HepG2 (cell line): ENCODE measurements at regions not wholly inside any gene's neighbourhood (a gene's known extent, or its start where the extent isn't known, plus 50 kb on each side); places are given as distances from the start of the nearest gene placed in this dataset.

Source experiments
- ATAC-seq: fragments of 200-7000 bp; cut with Tn5 transposase; 3 replicates; pipeline ENCODE4 v1.9.1; 2020; ENCODE audit warnings: mild to moderate bottlenecking, moderate library complexity
- BruUV-seq: library from RNA; stranded (reverse); fragments of 400-500 nt; replicated peaks from 2 replicates; lab custom pipeline; 2021; lab: Mats Ljungman, UMichigan
- CTCF ChIA-PET: fragments of 300-600 bp; formaldehyde crosslinking; extraction: SDS; loops from one replicate; lab custom pipeline; 2021; ENCODE audit warnings: low total read pairs, inconsistent platforms, low intra/inter-chr PET ratio; lab: Yijun Ruan, JAX
- POLR2A ChIA-PET: fragments of 350-600 bp; sonication (Branson Sonifier 250); formaldehyde crosslinking; loops from one replicate; lab custom pipeline; 2020; ENCODE audit warnings: antibody characterized with exemption, inconsistent platforms; lab: Yijun Ruan, JAX
- DNase-seq: peaks from one replicate; pipeline ENCODE4 v3.0.0-alpha.2; 2015; ENCODE audit warnings: low spot score
- FAIRE-seq: peaks from 3 replicates; lab custom pipeline; 2011; peaks lifted over from hg19 to GRCh38; lab: Jason Lieb, UNC
- H2AFZ ChIP-seq: one replicate; pipeline ENCODE4 v1.6.1; 2011; ENCODE audit warnings: low read length, inconsistent platforms
- H3K27ac ChIP-seq: fragments of 300-600 bp; 3 replicates; pipeline ENCODE4 v1.8.0; 2011; ENCODE audit warnings: mixed run types, mild to moderate bottlenecking, mixed read lengths, low read length, inconsistent platforms; ENCODE audit not compliant: insufficient read depth; ENCODE audit errors: extremely low read length
- H3K27me3 ChIP-seq, 2 experiments: fragments of 200-600 bp in 1 of 2; 2 replicates in 1 of 2; 3 replicates in 1 of 2; pipeline versions ENCODE4 v1.6.0 to v1.8.0; 2011; ENCODE audit warnings: low read length in 2 of 2, mild to moderate bottlenecking in 2 of 2, moderate library complexity in 2 of 2, inconsistent platforms in 1 of 2; ENCODE audit not compliant: insufficient read depth in 2 of 2, control insufficient read depth in 1 of 2
- H3K36me3 ChIP-seq, 2 experiments: fragments of 200-600 bp in 1 of 2; replicated peaks in 1 of 2; 2 replicates in 1 of 2; 3 replicates in 1 of 2; pipeline versions ENCODE4 v1.5.1 to v1.8.0; 2011; ENCODE audit warnings: low read length in 2 of 2, inconsistent platforms in 1 of 2; ENCODE audit not compliant: insufficient read depth in 2 of 2, control insufficient read depth in 1 of 2
- H3K4me1 ChIP-seq: 2 replicates; pipeline ENCODE4 v1.5.1; 2012; ENCODE audit warnings: low read length, inconsistent platforms; ENCODE audit not compliant: insufficient read depth
- H3K4me2 ChIP-seq: 2 replicates; pipeline ENCODE4 v1.6.0; 2011; ENCODE audit warnings: low read depth, low read length, inconsistent platforms
- H3K4me3 ChIP-seq, 3 experiments: fragments of 200-600 bp in 1 of 3; sonication (generic), shearing (Covaris generic) in 1 of 3; replicated peaks in 1 of 3; 2 replicates each; pipeline ENCODE4 v1.5.1; 2011 to 2016; ENCODE audit warnings: low read length in 3 of 3, inconsistent platforms in 2 of 3, low read depth in 2 of 3, mild to moderate bottlenecking in 2 of 3, control low read depth in 1 of 3, mixed read lengths in 1 of 3; ENCODE audit not compliant: insufficient read depth in 1 of 3
- H3K79me2 ChIP-seq: one replicate; pipeline ENCODE4 v1.6.1; 2011; ENCODE audit warnings: low read length, inconsistent platforms; ENCODE audit not compliant: insufficient read depth
- H3K9ac ChIP-seq: 2 replicates; pipeline ENCODE4 v1.6.0; 2011; ENCODE audit warnings: mild to moderate bottlenecking, low read depth, low read length, inconsistent platforms; ENCODE audit not compliant: insufficient read depth
- H3K9me3 ChIP-seq: 2 replicates; pipeline ENCODE4 v1.5.1; 2012; ENCODE audit warnings: mild to moderate bottlenecking, low read length
- H4K20me1 ChIP-seq: 2 replicates; pipeline ENCODE4 v1.6.0; 2011; ENCODE audit warnings: inconsistent platforms, mild to moderate bottlenecking, low read length, moderate library complexity; ENCODE audit not compliant: insufficient read depth
- DNMT1 ChIP-seq: sonication (generic); formaldehyde crosslinking; IDR thresholded peaks from 2 replicates; pipeline ENCODE4 v1.5.1; 2020; ENCODE audit warnings: mild to moderate bottlenecking, missing genetic modification reagents
- EZH2 ChIP-seq: conservative IDR thresholded peaks from 2 replicates; pipeline ENCODE4 v1.6.1; 2012; ENCODE audit warnings: mild to moderate bottlenecking, low read depth, low read length, moderate library complexity
- HNRNPUL1 ChIP-seq: fragments of 200-400 bp; formaldehyde crosslinking; IDR thresholded peaks from 2 replicates; pipeline ENCODE4 v1.6.1; 2017; ENCODE audit warnings: low read depth, mild to moderate bottlenecking, low read length, moderate library complexity
- MTA3 ChIP-seq: sonication (generic); formaldehyde crosslinking; IDR thresholded peaks from 2 replicates; pipeline ENCODE4 v1.4.0; 2020; ENCODE audit warnings: missing genetic modification reagents
- POLR2G ChIP-seq: fragments of 200-400 bp; formaldehyde crosslinking; IDR thresholded peaks from 2 replicates; pipeline ENCODE4 v1.6.1; 2018; ENCODE audit warnings: mild to moderate bottlenecking, low read depth, low read length, moderate library complexity
- PRDM10 ChIP-seq: sonication (generic); formaldehyde crosslinking; IDR thresholded peaks from 2 replicates; pipeline ENCODE4 v1.4.0; 2020; ENCODE audit warnings: low read depth, missing genetic modification reagents
- SPEN ChIP-seq: sonication (generic); formaldehyde crosslinking; IDR thresholded peaks from 2 replicates; pipeline ENCODE4 v1.5.1; 2020; ENCODE audit warnings: low read depth, mild to moderate bottlenecking, missing genetic modification reagents
- TAF15 ChIP-seq: fragments of 200-400 bp; formaldehyde crosslinking; IDR thresholded peaks from one replicate; pipeline ENCODE4 v1.6.1; 2018; ENCODE audit warnings: mild to moderate bottlenecking, low read depth, low read length; ENCODE audit not compliant: poor library complexity, severe bottlenecking
- UBTF ChIP-seq: sonication (generic); formaldehyde crosslinking; IDR thresholded peaks from 2 replicates; pipeline ENCODE4 v1.4.0; 2020; ENCODE audit warnings: mild to moderate bottlenecking, missing genetic modification reagents
- ZBTB49 ChIP-seq: sonication (generic); formaldehyde crosslinking; IDR thresholded peaks from 2 replicates; pipeline ENCODE4 v1.4.0; 2020; ENCODE audit warnings: missing genetic modification reagents, borderline replicate concordance
- ZNF251 ChIP-seq: sonication (generic); formaldehyde crosslinking; IDR thresholded peaks from 2 replicates; pipeline ENCODE4 v1.9.0; 2021; ENCODE audit warnings: mild to moderate bottlenecking, missing genetic modification reagents
- ZNF3 ChIP-seq: IDR thresholded peaks from 2 replicates; pipeline ENCODE4 v1.7.0; 2017; ENCODE audit warnings: inconsistent platforms
- ZNF510 ChIP-seq: sonication (generic); formaldehyde crosslinking; IDR thresholded peaks from 2 replicates; pipeline ENCODE4 v1.4.0; 2020; ENCODE audit warnings: low read depth, mild to moderate bottlenecking, missing genetic modification reagents
- ZNF530 ChIP-seq: sonication (generic); formaldehyde crosslinking; IDR thresholded peaks from 2 replicates; pipeline ENCODE4 v1.5.0; 2020; ENCODE audit warnings: low read depth, mild to moderate bottlenecking, missing genetic modification reagents
- ZNF83 ChIP-seq: sonication (generic); formaldehyde crosslinking; IDR thresholded peaks from 2 replicates; pipeline ENCODE4 v1.4.0; 2020; ENCODE audit warnings: missing genetic modification reagents, mild to moderate bottlenecking, borderline replicate concordance
- ZNF883 ChIP-seq: sonication (generic); formaldehyde crosslinking; IDR thresholded peaks from 2 replicates; pipeline ENCODE4 v1.5.1; 2020; ENCODE audit warnings: mild to moderate bottlenecking, missing genetic modification reagents; ENCODE audit errors: not compliant biosample characterization
- WGBS: methylation state at CpG from one replicate; pipeline ENCODE4 v1.1.6; 2017; ENCODE audit warnings: low lambda C conversion rate; 5-methylcytosine and 5-hydroxymethylcytosine counted together
- in situ Hi-C: cut with HindIII; loops from 2 replicates; pipeline ENCODE4 v1.10.0; 2017; ENCODE audit warnings: low pct_unique_long_range_greater_than_20kb; ENCODE audit not compliant: extremely low pct_ligation_motif_present
- intact Hi-C: fragments of 100-400 bp; cut with micrococcal nuclease; formaldehyde crosslinking; loops from one replicate; pipeline ENCODE4 v1.10.0; 2022; ENCODE audit not compliant: unreplicated experiment
- TF ChIP-seq, protein P1 (sequence below): sonication (generic); formaldehyde crosslinking; IDR thresholded peaks from 2 replicates; pipeline ENCODE4 v1.5.1; 2020; ENCODE audit warnings: missing genetic modification reagents, mild to moderate bottlenecking, borderline replicate concordance

- H2AFZ ChIP-seq, result no peak overlapping the region
- H3K9ac ChIP-seq, result no peak overlapping the region
- no peaks in the 10 kb centered on the region for H3K79me2 ChIP-seq
- no peaks in the 10 kb centered on the region for H3K9me3 ChIP-seq
- no peak overlapping the region for H3K4me2 ChIP-seq
- DNase-seq (no peak), ATAC-seq (no peak), FAIRE-seq (no peak)
- no peaks in the 10 kb centered on the region for H4K20me1 ChIP-seq
- POLR2A ChIA-PET, result no interaction called here
- intact Hi-C loops (no loop called here), in situ Hi-C loops (no loop called here)
- no TSS peak for BruUV-seq
- H3K4me3 ChIP-seq, result no peak overlapping the region
- H3K4me1 ChIP-seq, result no peaks in the 10 kb centered on the region
- CTCF ChIA-PET, result no interaction called here
- WGBS, result 27% methylated on average over 1 of the region's 12 CpGs
- no peak overlapping the region for H3K27ac ChIP-seq
- H3K36me3 ChIP-seq, result no peaks in the 10 kb centered on the region
- H3K27me3 ChIP-seq, result no peaks in the 10 kb centered on the region
- TF ChIP-seq ZNF530 (CRISPR knock-in tag) (no peak), DNMT1 (CRISPR knock-in tag) (no peak), UBTF (CRISPR knock-in tag) (no peak), SPEN (CRISPR knock-in tag) (no peak), PRDM10 (CRISPR knock-in tag) (no peak), ZNF251 (CRISPR knock-in tag) (no peak), ZNF883 (CRISPR knock-in tag) (no peak), ZNF83 (CRISPR knock-in tag) (no peak), ZBTB49 (no peak), ZNF510 (CRISPR knock-in tag) (no peak), EZH2 (no peak), POLR2G (no peak), HNRNPUL1 (no peak), ZNF3 (CRISPR knock-in tag) (no peak), TAF15 (no peak), MTA3 (CRISPR knock-in tag) (no peak)
- TF ChIP-seq, protein P1, sequence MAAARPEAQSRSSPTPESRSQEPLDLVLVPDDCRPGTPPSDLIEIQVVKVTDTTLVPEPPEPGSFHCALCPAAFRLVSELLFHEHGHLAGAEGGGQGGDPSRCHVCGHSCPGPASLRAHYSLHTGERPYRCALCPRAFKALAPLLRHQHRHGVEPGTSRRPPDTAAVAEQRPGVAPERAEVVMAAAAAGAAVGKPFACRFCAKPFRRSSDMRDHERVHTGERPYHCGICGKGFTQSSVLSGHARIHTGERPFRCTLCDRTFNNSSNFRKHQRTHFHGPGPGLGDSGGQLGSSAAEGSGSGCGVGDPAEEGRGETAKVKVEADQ (CRISPR knock-in tag), result no peak
Measured at GRCh38 chrX:151073767-151074166, 90.6 kb downstream of the HMGB3 start.
